ENCODE measurements at regions not wholly inside any gene's neighbourhood (a gene's known extent, or its start where the extent isn't known, plus 50 kb on each side); places are given as distances from the start of the nearest gene placed in this dataset.

DNA sequence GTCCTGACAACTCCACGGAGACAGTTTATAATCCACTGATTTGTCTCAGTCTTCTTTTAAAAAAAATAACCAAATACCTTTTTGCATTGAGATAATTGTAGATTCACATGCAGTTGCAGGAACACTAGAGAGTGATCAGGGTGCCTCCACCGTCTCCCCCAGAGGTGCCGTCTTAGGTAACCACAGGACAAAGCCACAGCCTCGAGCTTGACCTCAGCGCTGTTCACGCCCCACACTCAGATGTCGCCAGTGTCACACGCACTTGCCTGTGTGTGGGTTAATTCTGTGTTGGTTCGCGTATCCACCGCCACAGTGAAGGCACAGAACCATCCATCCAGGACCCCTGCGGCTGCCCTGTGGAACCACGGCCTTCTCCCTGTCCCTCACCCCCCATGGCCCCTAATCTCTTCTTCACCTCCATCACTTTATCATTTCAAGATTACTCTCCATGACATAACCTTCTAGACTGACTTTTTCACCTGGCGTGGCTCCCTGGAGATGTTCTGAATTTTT is 295.0 kb upstream of the HDAC4 start:
- no peaks in the 10 kb centered on the region for H3K36me3 ChIP-seq (ENCODE audit: control insufficient read depth in 4 of 4, insufficient read depth in 3 of 4, low read depth in 1 of 4, low read length in 3 of 4)
- DNase-seq (ENCODE audit: low spot score): no peak
- WGBS: 87% methylated on average over 14 of the region's 14 CpGs
- TF ChIP-seq FOXA1 (IDR thresholded peaks at IDR 0.05) (no peak), JUND (IDR thresholded peaks at IDR 0.05) (no peak), RAD21 (IDR thresholded peaks at IDR 0.05) (no peak), RXRA (IDR thresholded peaks at IDR 0.05) (no peak), NR2F2 (IDR thresholded peaks at IDR 0.05) (no peak)
- TF ChIP-seq, protein P1, sequence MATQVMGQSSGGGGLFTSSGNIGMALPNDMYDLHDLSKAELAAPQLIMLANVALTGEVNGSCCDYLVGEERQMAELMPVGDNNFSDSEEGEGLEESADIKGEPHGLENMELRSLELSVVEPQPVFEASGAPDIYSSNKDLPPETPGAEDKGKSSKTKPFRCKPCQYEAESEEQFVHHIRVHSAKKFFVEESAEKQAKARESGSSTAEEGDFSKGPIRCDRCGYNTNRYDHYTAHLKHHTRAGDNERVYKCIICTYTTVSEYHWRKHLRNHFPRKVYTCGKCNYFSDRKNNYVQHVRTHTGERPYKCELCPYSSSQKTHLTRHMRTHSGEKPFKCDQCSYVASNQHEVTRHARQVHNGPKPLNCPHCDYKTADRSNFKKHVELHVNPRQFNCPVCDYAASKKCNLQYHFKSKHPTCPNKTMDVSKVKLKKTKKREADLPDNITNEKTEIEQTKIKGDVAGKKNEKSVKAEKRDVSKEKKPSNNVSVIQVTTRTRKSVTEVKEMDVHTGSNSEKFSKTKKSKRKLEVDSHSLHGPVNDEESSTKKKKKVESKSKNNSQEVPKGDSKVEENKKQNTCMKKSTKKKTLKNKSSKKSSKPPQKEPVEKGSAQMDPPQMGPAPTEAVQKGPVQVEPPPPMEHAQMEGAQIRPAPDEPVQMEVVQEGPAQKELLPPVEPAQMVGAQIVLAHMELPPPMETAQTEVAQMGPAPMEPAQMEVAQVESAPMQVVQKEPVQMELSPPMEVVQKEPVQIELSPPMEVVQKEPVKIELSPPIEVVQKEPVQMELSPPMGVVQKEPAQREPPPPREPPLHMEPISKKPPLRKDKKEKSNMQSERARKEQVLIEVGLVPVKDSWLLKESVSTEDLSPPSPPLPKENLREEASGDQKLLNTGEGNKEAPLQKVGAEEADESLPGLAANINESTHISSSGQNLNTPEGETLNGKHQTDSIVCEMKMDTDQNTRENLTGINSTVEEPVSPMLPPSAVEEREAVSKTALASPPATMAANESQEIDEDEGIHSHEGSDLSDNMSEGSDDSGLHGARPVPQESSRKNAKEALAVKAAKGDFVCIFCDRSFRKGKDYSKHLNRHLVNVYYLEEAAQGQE (IDR thresholded peaks at IDR 0.05): no peak
- TF ChIP-seq, protein P2, sequence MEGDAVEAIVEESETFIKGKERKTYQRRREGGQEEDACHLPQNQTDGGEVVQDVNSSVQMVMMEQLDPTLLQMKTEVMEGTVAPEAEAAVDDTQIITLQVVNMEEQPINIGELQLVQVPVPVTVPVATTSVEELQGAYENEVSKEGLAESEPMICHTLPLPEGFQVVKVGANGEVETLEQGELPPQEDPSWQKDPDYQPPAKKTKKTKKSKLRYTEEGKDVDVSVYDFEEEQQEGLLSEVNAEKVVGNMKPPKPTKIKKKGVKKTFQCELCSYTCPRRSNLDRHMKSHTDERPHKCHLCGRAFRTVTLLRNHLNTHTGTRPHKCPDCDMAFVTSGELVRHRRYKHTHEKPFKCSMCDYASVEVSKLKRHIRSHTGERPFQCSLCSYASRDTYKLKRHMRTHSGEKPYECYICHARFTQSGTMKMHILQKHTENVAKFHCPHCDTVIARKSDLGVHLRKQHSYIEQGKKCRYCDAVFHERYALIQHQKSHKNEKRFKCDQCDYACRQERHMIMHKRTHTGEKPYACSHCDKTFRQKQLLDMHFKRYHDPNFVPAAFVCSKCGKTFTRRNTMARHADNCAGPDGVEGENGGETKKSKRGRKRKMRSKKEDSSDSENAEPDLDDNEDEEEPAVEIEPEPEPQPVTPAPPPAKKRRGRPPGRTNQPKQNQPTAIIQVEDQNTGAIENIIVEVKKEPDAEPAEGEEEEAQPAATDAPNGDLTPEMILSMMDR (IDR thresholded peaks at IDR 0.05; ENCODE audit: low read depth, low read length, missing input control): no peak
- TF ChIP-seq, protein P3, sequence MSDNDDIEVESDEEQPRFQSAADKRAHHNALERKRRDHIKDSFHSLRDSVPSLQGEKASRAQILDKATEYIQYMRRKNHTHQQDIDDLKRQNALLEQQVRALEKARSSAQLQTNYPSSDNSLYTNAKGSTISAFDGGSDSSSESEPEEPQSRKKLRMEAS (IDR thresholded peaks at IDR 0.05): no peak
- H3K9me3 ChIP-seq (ENCODE audit: control insufficient read depth in 4 of 4, low read length in 3 of 4): no peaks in the 10 kb centered on the region
- no peak overlapping the region for H3K4me3 ChIP-seq (ENCODE audit: low read depth in 1 of 3, low read length in 3 of 3)
- no peak overlapping the region for H3K27ac ChIP-seq (ENCODE audit: low read depth in 1 of 2, low read length in 2 of 2)
- no peaks in the 10 kb centered on the region for H3K27me3 ChIP-seq (ENCODE audit: control insufficient read depth in 4 of 4, insufficient read depth in 4 of 4, low read length in 3 of 4)
- H3K4me1 ChIP-seq (ENCODE audit: control insufficient read depth in 4 of 4, insufficient read depth in 4 of 4, low read length in 3 of 4): no peaks in the 10 kb centered on the region
- no peak overlapping the region for H3K9ac ChIP-seq (ENCODE audit: low read depth in 1 of 2, low read length in 2 of 2)

DNA sequence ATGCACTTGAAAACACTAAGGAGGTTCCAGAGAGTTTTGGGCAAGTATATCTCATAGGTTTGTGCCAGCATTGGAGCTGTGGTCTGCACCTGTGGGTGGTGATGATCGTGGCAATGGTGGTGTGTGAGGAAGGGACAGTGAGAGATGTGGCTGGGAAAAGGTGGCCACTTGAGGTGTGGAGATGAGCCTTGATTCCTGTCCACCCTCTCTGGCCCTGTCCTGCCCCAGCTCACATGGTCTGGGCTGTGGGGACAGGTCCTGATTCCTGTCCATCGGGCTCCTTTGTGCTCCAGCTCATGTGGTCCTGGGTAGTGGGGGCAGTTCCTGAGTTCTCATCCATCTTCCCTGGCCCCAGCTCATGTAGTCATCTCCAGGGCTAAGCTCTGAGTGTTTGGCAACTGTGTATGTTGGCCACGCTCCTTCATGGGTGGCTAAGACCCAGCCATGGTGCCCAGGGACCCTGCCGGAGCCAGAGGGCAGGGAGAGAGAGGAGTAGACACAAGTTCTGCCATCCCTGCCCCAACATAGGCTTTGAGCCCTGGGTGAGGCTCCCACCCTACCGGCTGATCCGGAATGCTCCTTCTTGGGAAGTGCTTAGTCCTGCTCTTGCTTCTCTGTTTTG is 294.4 kb upstream of the HDAC4 start:
- no peak for DNase-seq (ENCODE audit: low spot score)
- TF ChIP-seq FOXA2 (IDR thresholded peaks at IDR 0.05): no peak
- no peak for TF ChIP-seq HNF4A (conservative IDR thresholded peaks at IDR 0.05)
- TF ChIP-seq SP1 (IDR thresholded peaks at IDR 0.05): no peak
- TF ChIP-seq FOXA1 (IDR thresholded peaks at IDR 0.05): no peak
- TF ChIP-seq JUND (IDR thresholded peaks at IDR 0.05): no peak
- TF ChIP-seq, protein P4, sequence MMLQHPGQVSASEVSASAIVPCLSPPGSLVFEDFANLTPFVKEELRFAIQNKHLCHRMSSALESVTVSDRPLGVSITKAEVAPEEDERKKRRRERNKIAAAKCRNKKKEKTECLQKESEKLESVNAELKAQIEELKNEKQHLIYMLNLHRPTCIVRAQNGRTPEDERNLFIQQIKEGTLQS (IDR thresholded peaks at IDR 0.05): no peak
- TF ChIP-seq, protein P1 (IDR thresholded peaks at IDR 0.05): no peak
- TF ChIP-seq, protein P3 (IDR thresholded peaks at IDR 0.05): no peak
- no peak for TF ChIP-seq RAD21 (IDR thresholded peaks at IDR 0.05)

More for the DNA sequence above, 294.4 kb upstream of the HDAC4 start:
- H3K27me3 ChIP-seq (ENCODE audit: control insufficient read depth in 4 of 4, insufficient read depth in 4 of 4, low read length in 3 of 4): no peaks in the 10 kb centered on the region
- no peaks in the 10 kb centered on the region for H3K9me3 ChIP-seq (ENCODE audit: control insufficient read depth in 4 of 4, low read length in 3 of 4)
- H3K4me1 ChIP-seq (ENCODE audit: control insufficient read depth in 4 of 4, insufficient read depth in 4 of 4, low read length in 3 of 4): no peaks in the 10 kb centered on the region
- no peaks in the 10 kb centered on the region for H3K36me3 ChIP-seq (ENCODE audit: control insufficient read depth in 4 of 4, insufficient read depth in 3 of 4, low read depth in 1 of 4, low read length in 3 of 4)
- 79% methylated on average over 6 of the region's 6 CpGs for WGBS
- no peak overlapping the region for H3K27ac ChIP-seq (ENCODE audit: low read depth in 1 of 2, low read length in 2 of 2)
- no peak overlapping the region for H3K9ac ChIP-seq (ENCODE audit: low read depth in 1 of 2, low read length in 2 of 2)
- no peak overlapping the region for H3K4me3 ChIP-seq (ENCODE audit: low read depth in 1 of 3, low read length in 3 of 3)

Data from liver (tissue), 8 donors.